Cardiac fibroblast (primary cell): ENCODE measurements at regions not wholly inside any gene's neighbourhood (a gene's known extent, or its start where the extent isn't known, plus 50 kb on each side); places are given as distances from the start of the nearest gene placed in this dataset.
A peak's percentile ranks its signal among the peaks of the same experiment; 100 is the strongest.
"Not testable (repeated sequence)": the region's sequence is repeated elsewhere in the genome, so short reads cannot be mapped to it uniquely, and the experiment has no call there.

Experiments used
- DNase-seq, 2 donors: peaks; one replicate each; pipeline versions ENCODE4 v3.0.0 to v3.0.0-alpha.2; 2010; ENCODE audit warnings: low read depth in 2 of 2
- H3K4me3 ChIP-seq, 2 donors: replicated peaks in 1 of 2; 1 replicate in 1 of 2; 2 replicates in 1 of 2; pipeline ENCODE4 v1.5.1; 2011; ENCODE audit warnings: low read depth in 2 of 2, low read length in 2 of 2, mild to moderate bottlenecking in 2 of 2, moderate library complexity in 1 of 2
- CTCF ChIP-seq: IDR thresholded peaks from one replicate; pipeline ENCODE4 v1.5.1; 2011; ENCODE audit warnings: low read depth, mild to moderate bottlenecking, low read length, inconsistent platforms

- DNase-seq, result no peak
- TF ChIP-seq CTCF, result no peak
- no peak overlapping the region for H3K4me3 ChIP-seq
These were observed 100.7 kb upstream of the TNFSF4 start for GRCh38 chr1:173307845-173308244.

- TF ChIP-seq CTCF, result no peak
- no peak overlapping the region for H3K4me3 ChIP-seq
- no peak for DNase-seq
These were observed 107.5 kb upstream of the TNFSF4 start for GRCh38 chr1:173314656-173315055.

GRCh38 chr1:173315296-173315695 lies 108.2 kb upstream of the TNFSF4 start:
- DNase-seq, result no peak
- H3K4me3 ChIP-seq, result no peak overlapping the region
- no peak for TF ChIP-seq CTCF

GRCh38 chr1:173318788-173319187 lies 111.7 kb upstream of the TNFSF4 start:
- DNase-seq, result no peak
- no peak for TF ChIP-seq CTCF
- no peak overlapping the region for H3K4me3 ChIP-seq

GRCh38 chr1:173324352-173324751 lies 117.2 kb upstream of the TNFSF4 start:
- not testable (repeated sequence) for H3K4me3 ChIP-seq

GRCh38 chr1:173327987-173328386 lies 120.9 kb upstream of the TNFSF4 start:
- H3K4me3 ChIP-seq, result not testable (repeated sequence)

More at GRCh38 chr1:173324352-173324751, 117.2 kb upstream of the TNFSF4 start:
- DNase-seq, result not testable (repeated sequence)

GRCh38 chr1:173328961-173329360 lies 121.8 kb upstream of the TNFSF4 start:
- H3K4me3 ChIP-seq, result no peak overlapping the region
- peak in 1 of 2 donors; percentile 2 for DNase-seq
- TF ChIP-seq CTCF, result no peak

More at GRCh38 chr1:173327987-173328386, 120.9 kb upstream of the TNFSF4 start:
- not testable (repeated sequence) for DNase-seq

GRCh38 chr1:173329726-173330125 lies 122.6 kb upstream of the TNFSF4 start:
- TF ChIP-seq CTCF, result no peak
- peak; percentile 42 to 79 for DNase-seq

More at GRCh38 chr1:173329726-173330125, 122.6 kb upstream of the TNFSF4 start:
- no peak overlapping the region for H3K4me3 ChIP-seq
